Mucosa of gallbladder (tissue), 1 donor: ENCODE measurements at regions not wholly inside any gene's neighbourhood (a gene's known extent, or its start where the extent isn't known, plus 50 kb on each side); places are given as distances from the start of the nearest gene placed in this dataset.
"Not testable (repeated sequence)": the region's sequence is repeated elsewhere in the genome, so short reads cannot be mapped to it uniquely, and the experiment has no call there.

Experiments
- DNase-seq: peaks from one replicate; pipeline ENCODE4 v3.0.0-alpha.2; 2020; ENCODE audit warnings: low spot score
- donor health status: DM: no; HTN: no; CAD: no.

DNA sequence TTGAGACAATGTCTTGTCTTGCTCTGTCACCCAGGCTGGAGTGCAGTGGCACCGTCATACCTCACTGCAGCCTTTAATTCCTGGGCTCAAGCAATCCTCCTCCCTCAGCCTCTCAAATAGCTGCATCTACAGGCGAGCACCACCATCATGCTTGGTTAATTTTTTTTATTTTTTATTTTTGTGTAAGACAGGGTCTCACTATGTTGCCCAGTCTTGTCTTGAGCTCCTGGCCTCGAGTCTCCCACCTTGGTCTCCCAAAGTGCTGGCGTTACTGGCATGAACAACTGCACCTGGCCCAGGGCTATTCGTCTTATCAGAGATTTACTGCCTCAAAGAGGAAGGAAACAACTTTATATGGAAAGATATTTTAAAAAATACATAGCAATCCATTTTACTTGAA lies 102.8 kb upstream of the NUPR2 start:
- DNase-seq: no peak

DNA sequence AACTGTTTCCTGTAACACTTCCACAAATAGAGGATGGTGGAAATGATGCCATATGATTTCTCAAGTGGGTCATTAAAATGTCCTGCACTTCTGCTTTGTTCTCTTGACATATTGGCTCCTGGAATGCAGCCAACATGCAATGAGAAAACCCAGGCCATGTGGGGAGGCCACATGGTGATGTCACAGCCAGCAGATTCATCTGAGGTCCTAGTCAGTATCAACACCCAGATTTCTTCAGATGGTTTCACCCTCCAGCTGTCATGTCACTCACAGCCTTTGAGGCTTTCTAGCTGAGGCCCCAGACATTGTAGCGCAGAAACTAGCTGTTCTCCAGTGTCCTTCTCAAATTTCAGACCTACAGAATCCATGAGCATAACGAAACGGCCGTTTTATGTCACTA lies 102.3 kb upstream of the NUPR2 start:
- no peak for DNase-seq

DNA sequence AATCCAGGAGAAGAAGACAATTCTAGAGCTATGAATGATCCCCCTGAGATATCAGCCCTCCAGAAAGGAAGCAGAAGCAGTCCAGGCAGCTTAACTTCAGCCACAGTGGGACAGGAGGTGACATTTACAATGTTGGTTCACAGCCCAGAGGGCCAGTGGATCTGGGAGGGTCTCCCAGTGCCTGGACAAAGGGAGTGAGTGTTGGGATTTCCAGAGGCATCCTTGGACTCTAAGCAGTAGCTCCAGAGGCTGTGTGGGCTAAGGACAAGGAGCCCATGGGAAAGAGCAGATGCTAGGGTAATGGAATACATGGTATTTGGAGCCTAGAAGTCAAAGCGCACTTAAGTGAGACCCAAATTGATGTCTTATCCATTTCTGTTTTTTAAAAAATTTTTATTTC lies 97.4 kb upstream of the NUPR2 start:
- no peak for DNase-seq

DNA sequence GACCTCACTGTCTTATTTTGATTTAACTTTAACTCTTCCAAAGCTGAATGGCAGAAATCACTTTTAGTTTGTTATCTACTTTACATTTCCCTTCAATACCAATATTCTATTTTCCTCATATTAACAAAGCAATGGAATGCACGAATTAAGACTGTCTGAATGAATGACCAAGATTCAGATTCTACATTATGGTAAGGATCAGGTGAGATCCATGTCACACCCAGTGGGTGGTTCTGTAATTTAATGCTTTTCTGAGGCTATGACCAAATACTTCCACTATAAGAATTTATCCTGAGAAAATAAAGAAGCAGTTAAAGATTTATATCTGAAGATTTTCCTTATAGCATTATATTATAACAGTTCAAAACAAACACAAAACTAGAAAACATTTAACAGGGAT lies 90.2 kb upstream of the NUPR2 start:
- no peak for DNase-seq

DNA sequence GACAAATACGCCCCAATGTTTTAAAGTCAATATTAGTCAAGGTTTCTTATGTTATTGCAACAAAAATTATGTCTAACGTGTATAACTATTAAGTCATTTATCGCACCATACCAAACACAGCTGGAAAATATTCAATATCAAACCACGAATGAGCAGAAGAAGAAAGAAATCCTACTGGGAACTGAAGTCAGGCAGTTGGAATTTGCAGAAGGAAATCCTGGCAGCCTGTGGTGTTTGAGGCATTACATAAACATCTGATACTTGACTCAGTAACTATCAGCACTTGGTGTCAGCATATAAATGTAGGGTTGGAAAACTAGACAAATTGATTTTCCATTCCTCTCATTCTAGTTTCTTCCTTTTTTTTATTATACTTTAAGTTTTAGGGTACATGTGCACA lies 83.4 kb upstream of the NUPR2 start:
- no peak for DNase-seq

DNA sequence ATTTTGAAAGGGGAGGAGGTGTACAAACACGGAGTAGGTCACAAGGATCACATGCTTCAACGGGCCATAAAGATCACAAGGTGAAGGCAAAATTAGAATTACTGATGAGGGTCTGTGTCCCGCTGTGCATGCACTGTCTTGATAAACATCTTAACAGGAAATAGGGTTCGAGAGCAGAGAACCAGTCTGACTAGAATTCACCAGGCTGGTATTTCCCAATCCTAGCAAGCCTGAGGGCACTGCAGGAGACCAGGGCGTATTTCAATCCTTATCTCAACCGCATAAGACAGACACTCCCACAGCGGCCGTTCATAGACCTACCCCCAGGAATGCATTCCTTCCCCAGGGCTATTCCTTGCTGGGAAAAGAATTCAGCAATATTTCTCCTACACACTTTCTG lies 80.0 kb upstream of the NUPR2 start:
- not testable (repeated sequence) for DNase-seq

DNA sequence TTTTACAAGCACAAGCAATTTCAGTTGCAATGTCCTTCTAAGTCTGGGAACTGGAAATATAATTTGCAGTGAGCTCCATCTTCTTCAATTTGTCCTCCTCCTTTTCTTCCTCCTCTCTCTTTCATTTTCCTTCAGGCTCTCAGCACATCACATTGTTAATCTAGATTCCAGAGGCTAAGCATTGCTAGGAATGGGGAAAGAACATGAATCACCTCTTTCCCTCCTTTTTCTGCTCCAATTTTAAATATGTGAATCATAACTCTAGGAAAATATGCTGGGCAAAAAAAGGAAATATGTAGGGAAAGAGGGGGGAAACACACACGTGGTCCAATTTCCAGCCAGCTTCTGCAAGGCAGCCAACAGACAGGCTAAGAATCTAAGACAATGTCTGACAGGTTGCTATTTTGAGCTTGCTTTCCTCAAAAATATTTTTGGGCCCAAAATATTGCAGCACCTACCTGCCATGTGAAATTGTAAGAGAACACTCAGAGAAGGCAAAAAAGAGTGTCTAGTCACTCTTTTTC lies 72.7 kb upstream of the NUPR2 start:
- DNase-seq: no peak

DNA sequence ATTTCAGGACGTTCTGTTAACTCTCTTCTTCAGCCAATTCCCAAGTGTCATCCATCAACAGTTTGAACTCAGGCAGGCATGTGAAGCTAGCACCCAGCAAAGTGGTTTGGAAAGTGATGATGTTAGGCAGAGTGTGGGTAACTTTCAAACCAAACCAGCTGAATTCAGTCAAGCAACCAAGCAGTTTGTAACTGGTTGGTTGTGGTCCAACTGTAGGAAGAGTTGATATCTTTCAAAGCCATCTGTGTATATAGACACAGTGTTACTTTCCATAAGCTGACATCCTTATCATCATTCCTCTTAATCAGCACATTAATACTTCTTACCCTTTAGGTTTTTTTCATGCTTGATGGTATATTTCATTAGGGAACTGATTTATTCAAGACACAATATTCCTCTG lies 72.2 kb upstream of the NUPR2 start:
- DNase-seq: no peak

DNA sequence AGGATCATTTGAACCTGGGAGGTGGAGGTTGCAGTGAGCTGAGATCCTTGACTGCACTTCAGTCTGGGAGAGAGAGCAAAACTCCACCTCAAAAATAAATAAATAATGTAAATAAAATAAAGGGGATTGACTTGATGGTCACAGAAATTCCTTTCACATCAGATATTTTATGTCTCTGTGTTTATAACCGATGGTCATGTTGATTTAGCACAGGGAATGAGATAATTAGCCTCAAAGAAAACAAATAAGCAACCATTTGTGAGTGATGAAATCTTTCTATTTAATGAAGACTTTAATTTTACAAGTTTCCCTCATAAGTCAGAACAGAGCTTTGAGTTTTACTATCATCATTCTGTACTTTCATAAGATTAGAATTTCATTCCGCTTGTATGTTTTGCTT lies 64.8 kb upstream of the NUPR2 start:
- no peak for DNase-seq

DNA sequence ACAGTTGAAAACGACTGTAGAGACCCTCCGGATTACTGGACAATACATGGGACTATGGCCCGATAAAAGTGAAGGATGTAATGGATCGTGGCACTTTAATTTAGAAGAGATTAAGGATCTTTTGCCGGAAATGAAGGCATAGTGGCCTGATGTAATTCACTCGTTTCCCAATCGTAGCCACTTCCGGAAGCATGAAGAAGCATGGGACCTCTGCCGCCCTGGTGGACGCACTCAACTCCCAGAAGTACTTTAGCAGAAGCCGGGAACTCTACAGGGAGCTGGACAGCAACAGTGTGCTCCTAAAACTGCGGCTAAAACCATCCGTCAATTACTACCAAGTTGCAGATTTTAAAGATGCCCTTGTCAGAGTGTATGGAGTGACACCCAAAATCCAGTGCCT lies 59.6 kb upstream of the NUPR2 start:
- no peak for DNase-seq

DNA sequence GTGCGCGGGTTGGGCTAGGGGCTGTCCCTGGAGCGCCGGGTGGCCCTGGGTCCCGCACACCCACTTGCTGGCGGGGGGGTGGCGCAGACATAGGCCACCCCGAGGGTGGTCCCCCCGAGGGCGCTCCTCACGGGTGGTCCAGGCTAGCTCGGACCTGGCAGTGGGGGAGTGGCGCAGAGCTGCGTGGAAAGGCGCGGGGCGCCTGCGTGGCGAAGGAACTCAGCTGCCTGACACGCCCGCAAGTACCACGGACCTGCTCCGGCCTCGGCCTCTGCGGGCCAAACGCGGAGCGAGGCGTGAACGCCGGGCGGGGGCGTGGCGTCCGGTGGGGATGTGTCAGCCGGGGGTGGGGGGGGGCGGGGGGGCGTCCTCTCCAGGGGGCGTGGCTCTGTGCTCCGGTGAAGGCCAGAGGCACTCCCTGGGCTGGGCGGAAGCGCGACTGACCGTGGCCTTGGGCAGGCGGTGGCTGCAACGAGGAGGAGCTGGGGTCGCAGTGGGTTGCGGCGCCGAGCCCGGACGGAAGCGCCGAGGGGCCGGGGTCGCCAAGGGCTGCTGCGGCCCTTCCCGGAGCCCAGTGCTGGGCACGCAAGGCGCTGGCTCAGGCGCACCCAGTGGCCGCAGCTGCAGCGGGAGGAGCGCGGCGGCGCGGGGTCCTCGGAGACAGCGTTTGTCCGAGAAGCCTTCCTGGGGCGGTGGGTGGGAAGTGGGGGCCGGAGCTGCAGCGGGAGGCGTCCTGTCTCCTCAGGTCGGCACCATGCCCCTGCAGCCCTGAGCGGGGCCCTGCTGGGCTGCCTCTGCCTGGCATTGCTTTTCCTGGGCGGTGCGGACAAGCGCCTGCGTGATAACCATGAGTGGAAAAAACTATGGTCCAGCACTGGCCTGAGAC lies 58.9 kb upstream of the NUPR2 start:
- no peak for DNase-seq

DNA sequence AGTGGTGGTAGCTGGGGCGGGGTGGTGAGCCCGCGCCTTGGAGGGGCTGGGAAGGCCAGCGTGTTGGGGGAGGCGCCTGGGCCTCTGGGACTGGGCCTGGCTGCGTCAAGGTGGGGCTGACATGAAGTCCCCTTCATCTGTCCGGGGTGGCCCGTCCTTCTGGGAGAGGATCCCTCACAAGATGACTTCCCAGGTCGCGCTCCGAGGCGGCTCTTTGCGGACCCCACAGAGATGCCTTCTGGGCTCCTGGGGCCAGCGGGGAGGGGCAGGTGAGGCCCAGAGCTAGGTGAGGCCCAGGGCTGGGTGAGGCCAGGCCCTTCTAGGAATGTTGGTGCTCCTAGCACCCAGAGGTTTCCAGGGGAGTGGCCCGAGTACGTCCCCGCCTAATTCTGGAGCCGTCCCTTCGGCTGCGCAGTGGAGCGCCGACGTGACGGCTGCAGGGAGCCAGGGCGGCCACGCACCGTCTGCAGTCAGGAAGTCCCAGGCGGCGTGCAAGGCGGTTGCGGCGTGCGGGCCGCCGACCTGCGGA lies 58.2 kb upstream of the NUPR2 start:
- no peak for DNase-seq
